BJ (cell line): ENCODE measurements at regions not wholly inside any gene's neighbourhood (a gene's known extent, or its start where the extent isn't known, plus 50 kb on each side); places are given as distances from the start of the nearest gene placed in this dataset.

Experiments used
- CTCF ChIA-PET: fragments of 350-600 bp; formaldehyde crosslinking; extraction: SDS; loops from one replicate; lab custom pipeline; 2021; ENCODE audit warnings: antibody characterized with exemption, inconsistent platforms; lab: Yijun Ruan, JAX
- POLR2A ChIA-PET: fragments of 300-600 bp; sonication (Branson Sonifier 250); formaldehyde crosslinking; extraction: SDS; loops from one replicate; lab custom pipeline; 2021; ENCODE audit warnings: antibody characterized with exemption; lab: Charles Lee
- DNase-seq: peaks from one replicate; pipeline ENCODE4 v3.0.0-alpha.2; 2011; ENCODE audit warnings: low read depth
- H3K27me3 ChIP-seq: 2 replicates; pipeline ENCODE4 v1.6.0; 2011; ENCODE audit warnings: low read length; ENCODE audit not compliant: control insufficient read depth, insufficient read depth
- H3K36me3 ChIP-seq: 2 replicates; pipeline ENCODE4 v1.5.1; 2011; ENCODE audit warnings: low read length; ENCODE audit not compliant: control insufficient read depth, insufficient read depth
- H3K4me3 ChIP-seq: 2 replicates; pipeline ENCODE4 v1.5.1; 2011; ENCODE audit warnings: low read depth, mild to moderate bottlenecking, control low read depth, low read length
- CTCF ChIP-seq: IDR thresholded peaks from 2 replicates; pipeline ENCODE4 v1.5.1; 2011; ENCODE audit warnings: low read depth, mild to moderate bottlenecking, control low read depth, inconsistent platforms, low read length, moderate library complexity; ENCODE audit not compliant: insufficient read depth

GRCh38 chr2:78145395-78145996, 623.3 kb upstream of the LRRTM4 start:
- DNase-seq = no peak
- CTCF ChIA-PET = no interaction called here
- no peaks in the 10 kb centered on the region for H3K27me3 ChIP-seq
- H3K36me3 ChIP-seq = no peaks in the 10 kb centered on the region
- H3K4me3 ChIP-seq = no peak overlapping the region
- TF ChIP-seq CTCF = no peak
- POLR2A ChIA-PET = no interaction called here

DNA sequence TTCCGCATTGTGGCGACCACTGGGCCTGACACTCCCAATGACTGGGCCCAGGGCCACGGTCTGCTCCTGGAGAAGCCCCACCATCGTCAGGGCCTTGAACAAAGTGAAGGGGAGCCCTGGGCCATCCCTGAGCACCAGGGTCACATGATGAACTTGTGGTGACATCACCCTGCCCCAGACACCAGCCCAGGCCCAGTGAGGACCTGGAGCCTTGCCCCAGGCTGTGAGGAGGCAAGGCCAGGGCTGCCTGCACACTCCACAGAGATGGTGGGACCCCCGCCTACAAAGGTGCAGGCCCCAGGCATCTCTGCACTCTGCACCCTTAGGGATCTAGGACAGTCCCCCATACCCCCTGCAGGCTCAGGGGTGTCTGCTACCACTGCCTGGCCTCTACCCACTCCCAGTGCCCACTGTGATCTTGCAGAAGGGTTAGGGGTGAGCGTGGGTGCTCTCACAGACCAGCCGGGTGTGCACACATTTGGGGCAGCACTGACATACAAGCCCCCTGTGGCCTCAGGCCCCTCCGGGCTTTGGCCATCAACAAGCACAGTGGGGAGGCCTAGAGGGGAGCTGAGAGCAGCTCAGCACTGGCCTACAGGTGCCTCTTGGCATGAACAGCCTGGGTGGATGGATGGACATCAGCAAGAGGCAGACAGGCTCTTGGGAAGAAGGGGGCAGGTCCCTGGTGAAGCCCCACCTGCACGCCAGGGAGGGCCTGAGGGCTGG, 624.0 kb upstream of the LRRTM4 start:
- Histone ChIP-seq H3K27me3 (no peaks in the 10 kb centered on the region), H3K4me3 (no peak overlapping the region), H3K36me3 (no peaks in the 10 kb centered on the region)
- ChIA-PET CTCF (no interaction called here), POLR2A (no interaction called here)
- no peak for TF ChIP-seq CTCF
- DNase-seq = no peak

- TF ChIP-seq CTCF = no peak
Measured at GRCh38 chr2:78147466-78147865, 625.3 kb upstream of the LRRTM4 start.

GRCh38 chr2:78154586-78154985, 632.4 kb upstream of the LRRTM4 start:
- POLR2A ChIA-PET = no interaction called here

More at GRCh38 chr2:78147466-78147865, 625.3 kb upstream of the LRRTM4 start:
- POLR2A ChIA-PET = no interaction called here
- Histone ChIP-seq H3K4me3 (no peak overlapping the region), H3K36me3 (no peaks in the 10 kb centered on the region), H3K27me3 (no peaks in the 10 kb centered on the region)
- DNase-seq = no peak
- CTCF ChIA-PET = no interaction called here

More at GRCh38 chr2:78154586-78154985, 632.4 kb upstream of the LRRTM4 start:
- no peak overlapping the region for H3K4me3 ChIP-seq
- CTCF ChIA-PET = no interaction called here
- H3K27me3 ChIP-seq = no peaks in the 10 kb centered on the region
- no peak for DNase-seq
- TF ChIP-seq CTCF = no peak
- H3K36me3 ChIP-seq = no peaks in the 10 kb centered on the region
